Stimulated activated CD4-positive, alpha-beta T cell treated with anti-CD3 and anti-CD28 coated beads, TNF-alpha, amount 100 ng/mL, for 1 hour (primary cell): ENCODE measurements at regions not wholly inside any gene's neighbourhood (a gene's known extent, or its start where the extent isn't known, plus 50 kb on each side); places are given as distances from the start of the nearest gene placed in this dataset.
"Not testable (repeated sequence)": the region's sequence is repeated elsewhere in the genome, so short reads cannot be mapped to it uniquely, and the experiment has no call there.

ENCODE experiments used
- DNase-seq, 3 donors: peaks; one replicate each; pipeline ENCODE4 v3.0.0-alpha.2; 2020; ENCODE audit warnings: low read depth in 3 of 3, low spot score in 1 of 3

- no peak for DNase-seq
Measured at GRCh38 chr10:2387261-2387660, 649.9 kb upstream of the ADARB2 start.

DNA sequence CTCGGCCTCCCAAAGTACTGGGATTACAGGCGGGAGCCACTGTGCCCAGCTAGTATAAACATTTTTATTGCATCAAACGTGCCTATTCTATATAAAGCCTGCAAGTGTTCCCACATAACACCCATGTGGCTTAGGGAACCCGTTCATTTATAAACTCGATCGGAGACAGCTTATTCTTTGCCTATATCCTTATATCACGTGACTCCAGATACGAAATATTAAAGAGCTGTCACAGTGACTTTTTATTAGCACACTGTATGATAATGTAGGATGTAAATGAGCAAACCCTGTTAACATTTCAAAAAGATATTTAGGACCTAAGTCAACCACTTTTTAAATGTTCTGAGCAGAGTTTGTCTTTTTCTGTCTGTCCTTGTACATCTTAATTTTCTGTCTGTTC is 642.9 kb upstream of the ADARB2 start:
- DNase-seq = no peak

GRCh38 chr10:2367083-2367482 is 629.8 kb upstream of the ADARB2 start:
- DNase-seq = no peak

GRCh38 chr10:2366264-2366931 is 629.1 kb upstream of the ADARB2 start:
- DNase-seq = no peak

- no peak for DNase-seq
Measured at GRCh38 chr10:2362331-2362730, 625.0 kb upstream of the ADARB2 start.

DNA sequence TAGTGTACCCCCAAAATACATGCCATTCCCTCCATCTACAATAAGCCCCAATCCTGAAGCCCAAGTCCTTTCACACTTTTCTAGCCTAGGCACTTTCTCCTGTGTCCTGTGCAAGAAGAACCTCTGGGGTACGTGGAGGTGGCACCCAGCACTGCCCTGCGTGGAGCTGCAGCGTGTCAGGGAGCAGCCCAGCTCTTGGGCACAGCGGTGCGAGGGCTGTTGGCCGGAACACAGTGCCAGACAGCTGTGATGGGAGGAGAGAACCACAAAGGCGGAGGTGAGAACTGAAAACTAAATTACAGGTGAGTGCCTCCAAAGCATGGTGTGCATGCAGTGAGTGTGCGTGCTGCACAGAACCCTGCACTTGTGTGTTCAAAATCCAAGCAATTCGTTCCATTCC is 621.3 kb upstream of the ADARB2 start:
- DNase-seq = no peak

- no peak for DNase-seq
Measured at GRCh38 chr10:2356670-2357069, 619.3 kb upstream of the ADARB2 start.

DNA sequence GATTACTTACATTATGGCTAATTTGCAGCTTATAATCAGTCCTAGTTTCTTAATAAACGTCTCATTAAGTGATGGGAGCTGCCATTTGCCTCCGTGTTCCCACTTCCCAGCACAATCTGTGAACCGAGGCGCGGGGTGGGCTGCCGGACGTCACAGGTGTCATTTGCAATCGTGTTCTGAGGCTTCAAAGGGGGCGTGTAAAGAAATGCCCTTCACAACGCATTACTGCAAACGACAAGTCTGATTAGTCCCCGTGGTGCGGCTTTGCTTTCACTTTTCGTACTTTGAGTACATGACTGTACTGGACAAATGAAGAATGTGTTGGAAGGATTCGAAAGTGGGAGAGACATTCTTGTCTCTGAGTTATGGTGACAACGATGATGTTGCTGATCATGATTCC is 614.2 kb upstream of the ADARB2 start:
- DNase-seq = no peak

DNA sequence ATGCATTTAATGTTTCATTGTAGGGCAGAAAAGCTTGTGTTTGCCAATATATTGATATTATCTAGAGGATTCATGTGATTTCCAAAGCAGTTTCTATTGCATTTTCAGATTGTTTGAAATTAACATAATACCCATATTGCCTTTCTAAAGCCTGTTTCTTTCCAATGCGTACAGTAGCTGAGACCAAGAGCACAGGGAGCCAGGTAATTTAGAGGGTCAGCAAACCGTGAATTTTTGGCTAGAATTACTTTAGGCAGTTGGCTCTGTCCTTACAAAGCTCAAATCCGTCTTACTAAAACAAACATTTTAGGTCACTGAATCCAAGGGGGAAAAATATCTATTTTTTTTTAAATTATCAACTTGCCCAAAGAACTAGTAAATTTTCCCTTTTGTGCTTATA is 604.9 kb upstream of the ADARB2 start:
- no peak for DNase-seq

DNA sequence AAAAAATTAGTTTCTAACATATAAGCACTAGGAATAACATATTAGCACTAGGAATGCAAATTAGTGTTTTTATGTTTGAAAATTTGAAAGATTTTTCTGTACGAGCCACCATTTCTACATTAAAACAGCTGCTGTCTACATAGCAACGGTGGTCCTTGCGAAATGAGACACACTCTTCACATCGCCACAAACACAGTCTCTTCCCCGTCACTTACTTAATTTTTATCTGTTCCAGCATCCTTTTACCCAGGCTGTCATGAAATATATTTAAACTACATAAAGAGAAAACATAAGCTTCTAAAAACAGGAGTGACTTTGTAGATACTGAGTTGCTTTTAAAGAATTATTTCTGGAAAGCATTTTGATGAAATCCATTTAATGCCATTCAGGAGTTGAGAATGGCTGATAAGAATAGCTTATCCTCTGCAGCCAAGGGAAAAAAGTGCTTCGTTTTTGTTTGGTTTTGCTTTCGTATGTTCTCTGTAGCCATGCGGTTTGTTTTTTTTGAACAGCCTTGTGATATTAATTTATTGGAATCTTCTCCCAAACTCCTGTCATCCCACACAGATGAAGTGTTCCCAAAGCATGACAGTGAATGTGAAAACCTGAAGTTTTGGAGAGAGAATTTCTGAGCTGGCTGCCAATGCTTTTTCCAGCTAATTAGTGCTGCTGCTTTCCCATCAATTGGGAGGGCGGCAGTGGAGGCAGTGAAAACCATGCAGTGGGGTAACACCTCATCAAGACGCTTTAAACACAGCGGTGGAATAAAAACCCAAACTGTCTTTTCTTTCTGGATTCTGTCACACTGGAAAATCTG is 603.7 kb upstream of the ADARB2 start:
- no peak for DNase-seq

DNA sequence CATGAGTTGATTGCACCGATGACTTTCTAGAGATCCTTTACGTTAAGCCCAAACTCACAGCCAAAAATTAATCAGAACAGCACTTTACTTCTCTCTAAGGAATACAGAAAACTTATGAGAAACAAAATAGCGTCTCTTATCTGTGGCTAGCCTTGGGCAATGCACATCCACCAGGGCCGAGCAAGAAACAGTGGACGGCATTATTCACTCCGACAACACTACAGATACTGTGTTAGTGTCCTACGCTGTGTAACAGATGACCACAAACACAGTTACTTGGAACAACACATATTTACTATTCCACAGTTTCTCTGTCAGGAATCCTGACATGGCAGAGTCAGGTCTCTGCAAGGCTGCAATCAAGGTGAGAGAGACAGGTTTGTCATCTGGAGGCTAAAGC is 598.3 kb upstream of the ADARB2 start:
- DNase-seq = no peak

- no peak for DNase-seq
Measured at GRCh38 chr10:2334575-2334974, 597.2 kb upstream of the ADARB2 start.

DNA sequence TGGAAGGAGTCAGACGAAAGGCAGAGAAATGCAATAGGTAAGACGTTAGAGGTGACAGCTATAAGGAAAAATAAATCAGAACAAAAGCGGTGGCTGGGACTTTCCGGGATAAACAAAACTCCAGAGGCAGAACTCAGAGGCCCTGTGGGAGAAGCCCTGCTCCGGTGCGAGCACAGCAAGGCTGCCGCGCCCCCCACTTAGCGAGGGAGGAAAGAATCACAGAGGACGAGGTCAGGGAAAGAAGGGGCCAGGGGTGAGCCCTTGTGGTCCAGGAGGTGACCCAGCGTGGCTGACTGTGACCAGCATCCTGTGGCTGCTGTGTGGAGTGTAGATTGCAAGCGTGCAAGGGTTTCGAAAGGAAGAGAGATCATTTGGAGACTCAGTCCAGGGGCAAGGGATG is 591.8 kb upstream of the ADARB2 start:
- no peak for DNase-seq

DNA sequence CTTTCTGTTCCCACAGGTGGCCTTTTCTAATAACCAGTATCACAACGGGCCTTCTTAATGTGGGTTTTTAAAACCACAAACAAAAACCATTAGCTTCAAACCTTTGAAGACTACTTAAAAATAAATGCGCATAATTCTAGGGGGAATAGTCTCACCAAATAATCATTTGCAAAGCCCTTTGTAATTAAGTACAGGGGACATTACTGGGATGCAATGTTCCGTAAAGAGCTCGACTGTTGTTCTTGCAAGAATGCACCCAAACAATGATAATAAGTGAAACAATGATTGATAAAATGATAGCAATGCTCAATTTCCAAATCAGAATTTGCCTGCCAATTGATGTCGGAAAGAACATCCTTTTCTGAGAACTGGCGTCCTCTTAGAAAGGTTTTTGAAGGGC is 589.1 kb upstream of the ADARB2 start:
- DNase-seq = no peak

DNA sequence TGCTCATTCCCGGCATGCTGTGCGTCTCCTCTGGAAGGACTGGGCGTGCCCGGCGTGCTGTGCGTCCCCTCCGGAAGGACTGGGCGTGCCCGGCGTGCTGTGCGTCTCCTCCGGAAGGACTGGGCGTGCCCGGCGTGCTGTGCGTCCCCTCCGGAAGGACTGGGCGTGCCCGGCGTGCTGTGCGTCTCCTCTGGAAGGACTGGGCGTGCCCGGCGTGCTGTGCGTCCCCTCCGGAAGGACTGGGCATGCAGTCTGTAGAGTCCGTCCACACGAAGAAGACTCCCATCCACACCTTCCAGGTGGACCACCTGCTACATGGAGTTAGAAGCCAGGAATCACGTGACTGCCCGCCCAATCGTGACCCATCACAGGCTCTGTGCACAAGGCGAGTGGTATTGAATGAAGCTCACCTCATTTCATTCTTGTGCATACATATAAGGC is 577.7 kb upstream of the ADARB2 start:
- not testable (repeated sequence) for DNase-seq

- no peak for DNase-seq
Measured at GRCh38 chr10:2306081-2306480, 568.8 kb upstream of the ADARB2 start.

GRCh38 chr10:2303169-2303568 is 565.8 kb upstream of the ADARB2 start:
- DNase-seq = no peak

DNA sequence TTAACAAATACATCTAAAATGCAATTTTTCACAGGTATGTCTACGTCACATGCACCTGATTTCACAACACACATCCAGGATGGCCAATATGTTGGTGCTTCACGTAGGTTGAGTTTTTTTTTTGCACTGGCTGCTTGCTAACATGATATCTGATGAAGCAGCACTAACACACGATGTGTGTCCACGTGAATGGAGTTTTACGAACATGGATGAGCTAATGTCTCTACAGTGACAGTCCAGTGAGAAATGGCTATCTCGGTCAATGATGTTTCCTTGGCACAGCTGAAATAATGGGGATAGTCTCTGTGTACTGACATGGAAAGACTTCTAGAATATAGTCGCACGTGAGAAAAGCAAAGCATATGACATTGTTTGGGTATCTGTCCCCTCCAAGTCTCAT is 563.9 kb upstream of the ADARB2 start:
- no peak for DNase-seq

- no peak for DNase-seq
Measured at GRCh38 chr10:2300231-2300630, 562.9 kb upstream of the ADARB2 start.

DNA sequence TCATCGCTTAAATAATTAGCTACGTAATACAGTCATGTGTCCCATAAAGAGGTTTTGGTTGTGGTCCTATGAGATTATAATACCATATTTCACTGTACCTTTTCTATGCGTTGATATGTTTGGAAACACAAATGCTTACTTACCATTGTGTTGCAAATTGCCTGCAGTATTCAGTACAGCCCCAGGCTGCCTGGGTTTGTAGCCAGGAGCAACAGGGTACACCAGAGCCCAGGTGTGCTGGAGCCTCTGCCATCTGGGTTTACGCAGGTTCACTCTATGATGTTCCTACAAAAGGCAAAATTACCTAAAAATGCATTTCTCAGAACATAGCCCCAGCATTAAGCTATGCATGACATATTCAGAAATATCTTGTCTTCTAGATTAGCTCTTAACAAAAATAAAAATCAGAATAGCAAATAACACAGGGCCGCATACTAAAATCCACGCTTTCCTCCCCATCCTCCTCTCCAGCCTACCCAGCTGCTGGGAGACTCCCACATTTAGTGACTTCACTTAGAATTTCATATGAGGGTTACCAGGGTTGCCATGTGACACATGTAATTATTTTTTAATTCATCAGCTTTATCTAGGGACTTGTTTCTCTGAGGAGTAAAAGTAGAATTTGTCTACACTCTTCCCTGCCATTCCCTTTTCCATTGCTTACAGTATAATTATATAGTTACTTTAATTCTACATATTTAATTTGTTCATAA is 559.0 kb upstream of the ADARB2 start:
- DNase-seq = no peak

- DNase-seq = no peak
Measured at GRCh38 chr10:2294739-2295138, 557.4 kb upstream of the ADARB2 start.

DNA sequence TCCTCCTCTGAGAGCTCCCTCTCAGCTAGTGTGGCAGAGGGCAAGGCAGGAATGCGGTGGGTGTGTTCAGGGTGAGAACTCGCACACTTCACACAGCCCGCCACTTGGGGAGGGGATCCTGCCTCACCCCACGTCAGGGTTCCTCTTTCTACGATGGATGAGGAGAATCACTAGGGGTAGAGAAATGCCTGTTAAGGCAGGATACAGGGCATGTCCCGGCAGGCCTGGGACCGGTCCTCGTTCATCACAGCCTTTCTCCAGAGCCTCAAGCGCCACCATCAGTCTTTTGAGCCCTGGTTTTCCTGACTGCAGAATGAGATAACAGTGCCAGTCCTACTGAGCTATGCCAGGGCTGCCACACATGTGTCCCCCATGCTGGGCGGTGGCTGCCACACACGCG is 546.7 kb upstream of the ADARB2 start:
- no peak for DNase-seq
